ENCODE measurements at regions not wholly inside any gene's neighbourhood (a gene's known extent, or its start where the extent isn't known, plus 50 kb on each side); places are given as distances from the start of the nearest gene placed in this dataset.

DNA sequence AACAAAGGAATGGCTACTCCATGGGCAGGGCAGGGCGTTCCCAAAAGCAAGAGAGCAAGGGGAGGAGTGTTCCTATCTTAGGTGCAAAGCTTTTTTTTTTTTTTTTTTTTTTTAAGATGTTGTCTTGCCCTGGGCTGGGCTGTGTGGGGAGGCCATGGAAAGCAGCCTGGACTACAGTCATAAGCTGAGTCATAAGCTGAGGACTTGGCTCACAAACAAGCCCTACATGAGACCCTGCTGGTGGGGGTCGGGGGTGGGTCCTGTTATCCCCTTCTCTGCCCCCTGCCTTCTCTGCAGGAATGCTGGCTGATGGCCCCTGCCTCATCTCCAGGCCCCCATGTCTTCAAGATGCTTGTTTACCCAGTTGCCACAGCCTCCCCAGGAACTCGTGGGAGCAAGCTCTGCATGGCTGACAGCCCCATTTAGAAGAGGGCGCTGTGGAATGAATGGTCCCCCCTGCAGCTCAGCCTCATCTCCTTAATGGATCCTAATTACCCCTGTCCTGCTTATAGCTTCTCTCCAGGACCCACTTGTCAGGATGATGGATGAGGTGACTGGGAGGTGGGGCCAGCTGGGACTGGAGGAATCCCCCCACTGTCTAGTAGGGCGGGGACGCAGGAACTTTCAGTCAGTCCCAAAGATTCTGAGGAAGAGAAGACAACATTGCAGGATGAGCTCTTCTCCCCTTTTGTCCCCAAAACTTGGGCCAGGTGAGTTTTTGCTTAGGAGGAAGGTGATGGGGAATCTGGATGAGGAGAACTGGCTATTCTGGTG lies 340.8 kb upstream of the PODXL start:
- TF ChIP-seq, protein P1, sequence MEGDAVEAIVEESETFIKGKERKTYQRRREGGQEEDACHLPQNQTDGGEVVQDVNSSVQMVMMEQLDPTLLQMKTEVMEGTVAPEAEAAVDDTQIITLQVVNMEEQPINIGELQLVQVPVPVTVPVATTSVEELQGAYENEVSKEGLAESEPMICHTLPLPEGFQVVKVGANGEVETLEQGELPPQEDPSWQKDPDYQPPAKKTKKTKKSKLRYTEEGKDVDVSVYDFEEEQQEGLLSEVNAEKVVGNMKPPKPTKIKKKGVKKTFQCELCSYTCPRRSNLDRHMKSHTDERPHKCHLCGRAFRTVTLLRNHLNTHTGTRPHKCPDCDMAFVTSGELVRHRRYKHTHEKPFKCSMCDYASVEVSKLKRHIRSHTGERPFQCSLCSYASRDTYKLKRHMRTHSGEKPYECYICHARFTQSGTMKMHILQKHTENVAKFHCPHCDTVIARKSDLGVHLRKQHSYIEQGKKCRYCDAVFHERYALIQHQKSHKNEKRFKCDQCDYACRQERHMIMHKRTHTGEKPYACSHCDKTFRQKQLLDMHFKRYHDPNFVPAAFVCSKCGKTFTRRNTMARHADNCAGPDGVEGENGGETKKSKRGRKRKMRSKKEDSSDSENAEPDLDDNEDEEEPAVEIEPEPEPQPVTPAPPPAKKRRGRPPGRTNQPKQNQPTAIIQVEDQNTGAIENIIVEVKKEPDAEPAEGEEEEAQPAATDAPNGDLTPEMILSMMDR (IDR thresholded peaks at IDR 0.05), result no peak
- no peak for TF ChIP-seq EZH2 (IDR thresholded peaks at IDR 0.05)
